ENCODE measurements at regions not wholly inside any gene's neighbourhood (a gene's known extent, or its start where the extent isn't known, plus 50 kb on each side); places are given as distances from the start of the nearest gene placed in this dataset.

- H3K4me3 ChIP-seq (replicated peaks; ENCODE audit: low read depth, low read length): no peak overlapping the region
- DNase-seq (ENCODE audit: extremely low read depth, low read depth): no peak
- no peak for TF ChIP-seq CTCF (IDR thresholded peaks at IDR 0.05; ENCODE audit: low read depth, low read length, missing control alignments)
Observed at GRCh38 chr6:14031516-14031915, 86.1 kb upstream of the CD83 start.

GRCh38 chr6:14035071-14035847 lies 82.3 kb upstream of the CD83 start:
- TF ChIP-seq CTCF (IDR thresholded peaks at IDR 0.05; ENCODE audit: low read depth, low read length, missing control alignments): no peak
- DNase-seq (ENCODE audit: extremely low read depth, low read depth): peak; percentile 54
- H3K4me3 ChIP-seq (replicated peaks; ENCODE audit: low read depth, low read length): no peak overlapping the region

GRCh38 chr6:14035874-14036273 lies 81.7 kb upstream of the CD83 start:
- DNase-seq (ENCODE audit: extremely low read depth, low read depth): no peak
- no peak overlapping the region for H3K4me3 ChIP-seq (replicated peaks; ENCODE audit: low read depth, low read length)
- TF ChIP-seq CTCF (IDR thresholded peaks at IDR 0.05; ENCODE audit: low read depth, low read length, missing control alignments): no peak

- no peak for DNase-seq (ENCODE audit: extremely low read depth, low read depth)
- no peak overlapping the region for H3K4me3 ChIP-seq (replicated peaks; ENCODE audit: low read depth, low read length)
- no peak for TF ChIP-seq CTCF (IDR thresholded peaks at IDR 0.05; ENCODE audit: low read depth, low read length, missing control alignments)
Observed at GRCh38 chr6:14036911-14037310, 80.7 kb upstream of the CD83 start.

- DNase-seq (ENCODE audit: extremely low read depth, low read depth): peak; percentile 76
- no peak overlapping the region for H3K4me3 ChIP-seq (replicated peaks; ENCODE audit: low read depth, low read length)
- no peak for TF ChIP-seq CTCF (IDR thresholded peaks at IDR 0.05; ENCODE audit: low read depth, low read length, missing control alignments)
Observed at GRCh38 chr6:14037402-14038277, 79.9 kb upstream of the CD83 start.

GRCh38 chr6:14038467-14039437 lies 78.8 kb upstream of the CD83 start:
- TF ChIP-seq CTCF (IDR thresholded peaks at IDR 0.05; ENCODE audit: low read depth, low read length, missing control alignments): no peak
- H3K4me3 ChIP-seq (replicated peaks; ENCODE audit: low read depth, low read length): no peak overlapping the region
- no peak for DNase-seq (ENCODE audit: extremely low read depth, low read depth)

All from HFF-Myc (cell line).